Sigmoid colon (tissue), 4 donors: ENCODE measurements at regions not wholly inside any gene's neighbourhood (a gene's known extent, or its start where the extent isn't known, plus 50 kb on each side); places are given as distances from the start of the nearest gene placed in this dataset.
"Not testable (repeated sequence)": the region's sequence is repeated elsewhere in the genome, so short reads cannot be mapped to it uniquely, and the experiment has no call there.

Source experiments
- CTCF ChIP-seq, 4 experiments: fragments of 450-650 bp in 3 of 4; fragments of 200-600 bp in 1 of 4; IDR thresholded peaks; one replicate each; pipeline ENCODE4 v1.5.1; 2016 to 2019; ENCODE audit warnings: antibody characterized with exemption in 4 of 4, mild to moderate bottlenecking in 3 of 4, moderate library complexity in 2 of 4
- EP300 ChIP-seq, 4 donors: sonication (generic); formaldehyde crosslinking; IDR thresholded peaks; one replicate each; pipeline ENCODE4 v1.6.1; 2017; ENCODE audit warnings: antibody characterized with exemption in 4 of 4
- POLR2A ChIP-seq, 2 donors: fragments of 450-650 bp; IDR thresholded peaks; one replicate each; pipeline ENCODE4 v1.6.1; 2016; ENCODE audit warnings: antibody characterized with exemption in 2 of 2, mild to moderate bottlenecking in 2 of 2, moderate library complexity in 2 of 2

- not testable (repeated sequence) for TF ChIP-seq CTCF, POLR2A, EP300 (IDR thresholded peaks at IDR 0.05)
Observed at GRCh38 chr6:140443112-140443511, 1068.7 kb upstream of the CITED2 start.
